Mammary epithelial cell (primary cell): ENCODE measurements at regions not wholly inside any gene's neighbourhood (a gene's known extent, or its start where the extent isn't known, plus 50 kb on each side); places are given as distances from the start of the nearest gene placed in this dataset.

Experiments used
- CTCF ChIP-seq, 2 donors: IDR thresholded peaks in 1 of 2; conservative IDR thresholded peaks in 1 of 2; 2 replicates each; pipeline ENCODE4 v1.5.1; 2011 to 2012; ENCODE audit warnings: inconsistent platforms in 2 of 2, low read length in 2 of 2, mild to moderate bottlenecking in 2 of 2, control low read depth in 1 of 2, low read depth in 1 of 2; ENCODE audit not compliant: insufficient read depth in 1 of 2; ENCODE audit errors: extremely low read depth in 1 of 2
- EZH2 ChIP-seq: IDR thresholded peaks from 2 replicates; pipeline ENCODE4 v1.6.1; 2012; ENCODE audit warnings: low read length, inconsistent platforms, borderline replicate concordance

DNA sequence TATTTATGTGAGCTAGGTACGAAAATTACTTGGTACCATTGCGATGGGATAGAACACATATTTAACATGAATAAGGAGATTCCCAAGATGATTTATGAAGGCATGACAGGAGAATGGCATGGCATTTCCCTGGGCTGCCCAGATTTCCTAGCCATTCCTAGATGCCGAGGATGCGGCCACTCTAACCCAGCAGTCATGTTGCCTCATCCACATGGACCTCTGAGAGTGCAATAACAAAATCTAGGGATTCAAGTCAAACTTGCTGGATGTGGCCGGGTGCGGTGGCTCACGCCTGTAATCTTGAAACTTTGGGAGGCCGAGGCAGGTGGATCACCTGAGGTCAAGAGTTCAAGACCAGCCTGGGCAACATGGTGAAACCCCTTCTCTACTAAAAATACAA is 110.8 kb upstream of the ARL4C start:
- TF ChIP-seq CTCF (conservative IDR thresholded peaks at IDR 0.05 in 1 of 2, IDR thresholded peaks at IDR 0.05 in 1 of 2; ENCODE audit: extremely low read depth in 1 of 2, insufficient read depth in 1 of 2, low read depth in 1 of 2, low read length in 2 of 2) (no peak), EZH2 (no peak)
